SK-N-MC (cell line): ENCODE measurements at regions not wholly inside any gene's neighbourhood (a gene's known extent, or its start where the extent isn't known, plus 50 kb on each side); places are given as distances from the start of the nearest gene placed in this dataset.
A peak's percentile ranks its signal among the peaks of the same experiment; 100 is the strongest.

Source experiments
- EZH2 ChIP-seq: fragments of 200-600 bp; sonication (generic); IDR thresholded peaks from one replicate; pipeline ENCODE4 v1.6.1; 2017; ENCODE audit warnings: antibody characterized with exemption
- FOXP2 ChIP-seq: optimal IDR thresholded peaks from 2 replicates; pipeline ENCODE3; 2011; ENCODE audit warnings: mild to moderate bottlenecking, moderate library complexity; ENCODE audit not compliant: insufficient read depth; ENCODE audit errors: extremely low read length, control extremely low read depth
- POLR2AphosphoS5 ChIP-seq: IDR thresholded peaks from 2 replicates; pipeline ENCODE4 v1.6.1; 2012; ENCODE audit warnings: mild to moderate bottlenecking, low read depth, low read length, borderline replicate concordance

- no peak for TF ChIP-seq EZH2
- peak; percentile 58; the same call in 1 of the 2 replicates for TF ChIP-seq POLR2AphosphoS5
- no peak for TF ChIP-seq FOXP2
These were observed 84.7 kb upstream of the SOX5 start for GRCh38 chr12:24034160-24034559.
